HG03469 (cell line): ENCODE measurements at regions not wholly inside any gene's neighbourhood (a gene's known extent, or its start where the extent isn't known, plus 50 kb on each side); places are given as distances from the start of the nearest gene placed in this dataset.
A peak's percentile ranks its signal among the peaks of the same experiment; 100 is the strongest.
"Not testable (repeated sequence)": the region's sequence is repeated elsewhere in the genome, so short reads cannot be mapped to it uniquely, and the experiment has no call there.

Source experiments
- ATAC-seq: cut with Tn5 transposase; IDR thresholded peaks from one replicate; pipeline ENCODE4 v1.9.1; 2021; ENCODE audit warnings: mild to moderate bottlenecking, moderate library complexity, moderate number of reproducible peaks; ENCODE audit not compliant: unreplicated experiment

DNA sequence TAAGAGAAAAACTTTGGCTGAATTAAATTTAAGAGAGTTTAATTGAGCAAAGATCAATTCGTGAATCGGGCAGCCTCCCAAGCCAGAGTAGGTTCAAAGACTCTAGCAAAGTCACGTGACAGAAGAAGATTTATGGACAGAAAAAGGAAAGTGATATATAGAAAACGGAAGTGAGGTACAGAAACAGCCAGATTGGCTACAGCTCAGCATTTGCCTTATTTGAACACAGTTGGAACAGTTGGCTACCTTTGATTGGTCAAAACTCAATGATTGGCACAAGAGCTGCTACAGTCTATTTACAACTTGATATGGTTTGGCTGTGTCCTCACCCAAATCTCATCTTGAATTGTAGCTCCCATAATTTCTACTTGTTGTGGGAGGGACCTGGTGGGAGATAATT lies 102.6 kb downstream of the PLG start:
- no peak for ATAC-seq

- ATAC-seq = no peak
These were observed 106.2 kb downstream of the PLG start for GRCh38 chr6:160808263-160808662.

GRCh38 chr6:160810238-160810637 lies 108.2 kb downstream of the PLG start:
- ATAC-seq = no peak

DNA sequence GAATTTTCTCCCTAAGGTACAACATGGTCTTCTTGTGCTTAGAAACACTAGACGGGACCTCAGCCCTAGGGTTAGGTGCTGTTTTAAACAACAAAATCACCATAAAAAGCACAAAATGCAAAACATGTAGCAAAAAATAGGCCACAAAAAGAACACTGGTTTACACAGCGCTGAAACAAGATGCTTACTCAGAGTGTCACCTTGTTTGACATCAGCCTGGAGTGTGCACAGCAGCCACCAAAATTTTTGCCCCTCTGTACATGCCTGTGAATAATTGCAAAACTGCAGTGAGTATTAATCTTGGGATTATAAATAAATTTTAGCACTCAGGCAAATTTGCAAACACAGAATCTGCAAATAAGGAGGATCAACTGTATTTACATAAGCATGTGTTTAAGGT lies 110.1 kb downstream of the PLG start:
- ATAC-seq = no peak

GRCh38 chr6:160818934-160819333 lies 116.9 kb downstream of the PLG start:
- ATAC-seq = no peak

DNA sequence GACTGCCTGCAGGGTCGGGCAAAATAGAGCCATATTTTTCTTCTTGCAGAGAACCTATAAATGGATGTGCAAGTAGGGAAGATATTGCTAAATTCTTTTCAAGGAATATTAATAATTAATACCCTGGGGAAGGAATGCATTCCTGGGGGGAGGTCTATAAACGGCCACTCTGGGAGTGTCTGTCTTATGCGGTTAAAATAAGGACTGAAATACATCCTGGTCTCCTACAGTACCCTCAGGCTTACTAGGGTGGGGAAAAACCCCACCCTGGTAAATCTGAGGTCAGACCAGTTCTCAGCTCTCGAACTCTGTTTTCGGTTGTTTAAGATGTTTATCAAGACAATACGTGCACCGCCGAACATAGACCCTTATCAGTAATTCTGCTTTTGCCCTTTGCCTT lies 118.6 kb downstream of the PLG start:
- not testable (repeated sequence) for ATAC-seq

DNA sequence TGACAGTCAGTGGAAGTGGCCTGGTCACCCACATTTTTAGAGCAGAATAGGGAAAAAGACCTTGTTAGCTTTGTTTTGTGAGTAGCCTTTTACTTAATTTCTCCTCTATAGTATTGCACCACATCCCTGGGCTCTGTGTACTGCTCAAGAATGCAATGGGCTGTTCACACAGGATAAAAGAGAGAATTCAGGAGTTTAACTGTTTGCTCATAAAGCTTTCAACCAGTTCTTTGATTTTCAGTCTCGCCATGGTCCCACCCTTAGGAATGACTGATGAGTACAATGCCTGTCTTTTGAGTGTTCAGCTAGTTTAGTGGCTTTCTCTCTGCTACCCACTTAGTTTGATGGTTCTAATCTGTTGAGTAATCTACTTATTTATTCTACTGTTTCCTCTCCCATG lies 129.7 kb downstream of the PLG start:
- ATAC-seq = no peak

- no peak for ATAC-seq
These were observed 130.4 kb downstream of the PLG start for GRCh38 chr6:160832422-160832821.

GRCh38 chr6:160837146-160837545 lies 135.1 kb downstream of the PLG start:
- no peak for ATAC-seq

- no peak for ATAC-seq
These were observed 140.5 kb upstream of the MAP3K4 start for GRCh38 chr6:160851031-160851430.

- ATAC-seq = no peak
These were observed 137.6 kb upstream of the MAP3K4 start for GRCh38 chr6:160853946-160854345.

DNA sequence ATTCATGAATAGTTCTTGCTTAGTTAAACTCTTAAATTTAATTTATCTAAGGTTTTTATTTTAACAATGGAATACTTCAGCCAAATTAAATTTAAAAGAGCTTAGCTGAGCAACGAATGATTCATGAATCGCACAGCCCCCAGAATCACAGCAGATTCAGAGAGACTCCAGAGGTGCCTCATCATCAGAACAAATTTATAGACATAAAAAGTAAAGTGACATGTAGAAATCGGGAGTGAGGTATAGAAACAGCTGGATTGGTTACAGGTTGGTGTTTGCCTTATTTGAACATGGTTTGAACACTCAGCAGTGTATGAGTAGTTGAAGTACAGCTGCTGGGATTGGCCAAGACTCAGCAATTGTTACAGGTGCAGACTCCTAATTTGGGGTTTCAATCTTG lies 132.7 kb upstream of the MAP3K4 start:
- ATAC-seq = no peak

- no peak for ATAC-seq
These were observed 131.7 kb upstream of the MAP3K4 start for GRCh38 chr6:160859822-160860221.

- ATAC-seq = no peak
These were observed 129.7 kb upstream of the MAP3K4 start for GRCh38 chr6:160861824-160862223.

GRCh38 chr6:160863782-160864181 lies 127.8 kb upstream of the MAP3K4 start:
- ATAC-seq = no peak

GRCh38 chr6:160871320-160871719 lies 120.2 kb upstream of the MAP3K4 start:
- peak; percentile 97 for ATAC-seq

DNA sequence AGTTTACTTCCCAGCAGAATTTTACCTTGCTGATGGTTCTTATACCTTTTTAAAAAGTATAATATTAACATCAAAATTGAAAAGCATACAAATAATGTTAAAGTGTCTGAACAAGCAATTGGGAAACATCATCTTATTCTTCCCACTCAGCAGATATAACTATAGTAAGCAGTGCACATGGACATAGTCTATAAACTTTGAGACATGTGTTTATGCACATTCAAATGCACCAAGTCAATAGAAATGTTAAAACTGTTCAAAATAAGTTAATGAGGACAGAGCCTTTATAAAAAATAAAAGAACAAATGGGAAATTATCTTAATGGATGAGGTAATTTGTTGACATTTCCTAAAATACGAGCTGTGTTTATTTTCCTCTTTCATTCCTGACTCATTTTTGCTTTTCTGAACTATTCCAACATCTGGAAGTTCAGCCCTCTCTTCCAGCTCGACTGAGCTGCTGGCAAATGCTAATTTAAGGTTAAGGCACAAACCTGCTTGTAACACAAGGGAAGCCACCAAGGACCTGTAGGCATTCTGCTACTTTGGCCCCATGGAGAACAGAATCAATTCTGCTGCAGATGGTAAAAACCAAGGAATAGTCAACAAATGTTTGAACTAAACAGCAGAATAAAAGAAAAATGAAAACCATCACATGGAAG lies 110.3 kb upstream of the MAP3K4 start:
- ATAC-seq = no peak

DNA sequence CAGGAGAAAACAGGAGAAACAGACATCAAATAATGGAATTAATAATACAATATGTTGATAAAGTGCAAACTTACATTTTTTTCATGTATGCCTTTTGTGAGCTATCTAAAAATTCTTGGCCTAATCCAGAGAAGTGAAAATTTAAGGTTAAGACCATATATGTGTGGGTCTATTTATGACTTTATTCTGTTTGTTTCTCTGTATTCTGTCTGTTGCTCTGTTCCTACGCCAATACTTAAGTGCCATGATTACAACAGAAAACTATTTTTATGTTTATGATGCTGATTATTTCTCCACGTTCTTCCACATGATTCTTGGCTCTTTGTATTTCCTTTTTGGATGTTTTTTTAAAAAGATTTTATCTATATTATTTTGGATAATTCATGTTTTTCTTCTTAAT lies 109.6 kb upstream of the MAP3K4 start:
- ATAC-seq = no peak

- no peak for ATAC-seq
These were observed 108.7 kb upstream of the MAP3K4 start for GRCh38 chr6:160882791-160883279.

DNA sequence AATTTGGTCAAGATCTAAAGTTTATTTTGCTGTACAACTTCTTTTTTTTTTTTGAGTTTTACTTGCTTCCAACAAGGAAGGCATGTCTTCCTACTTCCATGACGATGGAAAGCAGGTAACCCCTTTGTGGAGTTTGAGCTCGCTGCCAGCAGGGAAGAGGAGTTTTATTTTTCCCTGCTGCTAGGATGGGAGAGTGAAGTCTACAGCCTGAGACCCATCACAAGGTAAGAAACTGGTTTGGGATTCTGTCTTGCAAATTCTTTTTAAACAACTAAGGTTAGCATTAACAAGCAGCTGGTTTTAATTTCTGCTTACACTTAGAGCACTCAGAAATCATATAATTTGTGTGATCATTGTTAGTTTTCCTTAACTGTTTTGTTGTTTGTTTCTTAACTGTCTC lies 108.0 kb upstream of the MAP3K4 start:
- ATAC-seq = no peak

DNA sequence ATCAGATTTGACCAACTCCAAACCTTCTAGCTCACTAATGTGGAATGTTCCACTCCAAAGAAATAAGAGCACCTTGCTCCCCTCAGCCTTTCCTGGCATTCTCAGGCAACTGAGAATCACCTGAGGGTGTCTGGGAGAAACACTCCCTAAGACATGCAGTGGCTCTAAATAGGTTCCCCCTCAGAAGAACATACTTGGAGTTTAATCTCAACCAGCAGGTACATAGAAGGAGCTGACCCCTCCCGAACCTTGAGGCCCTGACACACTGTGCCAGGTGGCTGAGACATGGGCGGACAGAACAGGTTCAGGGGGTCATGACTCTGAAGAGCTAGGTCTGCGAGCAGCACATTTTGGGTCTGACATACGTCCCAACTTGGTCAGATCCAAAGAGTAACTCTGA lies 107.6 kb upstream of the MAP3K4 start:
- ATAC-seq = no peak

DNA sequence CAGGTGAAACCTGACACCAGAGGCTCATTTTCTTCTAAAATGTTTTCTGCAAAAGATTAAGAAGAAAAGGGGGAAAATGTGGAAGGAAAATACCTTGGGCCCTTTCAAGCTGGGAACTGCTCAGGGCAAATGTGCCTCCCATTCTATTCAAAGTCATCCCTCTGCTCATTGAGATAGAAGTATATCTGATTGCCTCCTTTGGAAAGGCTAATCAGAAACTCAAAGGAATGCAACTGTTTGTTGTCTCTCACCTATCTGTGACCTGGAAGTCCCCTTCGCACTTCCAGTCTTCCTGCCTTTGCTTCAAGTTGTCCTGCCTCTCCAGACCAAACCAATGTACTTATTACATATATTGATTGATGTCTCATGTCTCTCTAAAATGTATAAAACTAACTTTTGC lies 102.4 kb upstream of the MAP3K4 start:
- ATAC-seq = not testable (repeated sequence)

GRCh38 chr6:160891690-160892089 lies 99.9 kb upstream of the MAP3K4 start:
- ATAC-seq = no peak
